22Rv1 (cell line): ENCODE measurements at regions not wholly inside any gene's neighbourhood (a gene's known extent, or its start where the extent isn't known, plus 50 kb on each side); places are given as distances from the start of the nearest gene placed in this dataset.

Experiments
- ZFX ChIP-seq: fragments of 450-650 bp; IDR thresholded peaks from 2 replicates; pipeline ENCODE4 v1.6.1; 2017; ENCODE audit warnings: antibody characterized with exemption, borderline replicate concordance
- TF ChIP-seq, protein P1 (sequence below): fragments of 450-650 bp; IDR thresholded peaks from 2 replicates; pipeline ENCODE4 v1.5.1; 2017; ENCODE audit warnings: mild to moderate bottlenecking

DNA sequence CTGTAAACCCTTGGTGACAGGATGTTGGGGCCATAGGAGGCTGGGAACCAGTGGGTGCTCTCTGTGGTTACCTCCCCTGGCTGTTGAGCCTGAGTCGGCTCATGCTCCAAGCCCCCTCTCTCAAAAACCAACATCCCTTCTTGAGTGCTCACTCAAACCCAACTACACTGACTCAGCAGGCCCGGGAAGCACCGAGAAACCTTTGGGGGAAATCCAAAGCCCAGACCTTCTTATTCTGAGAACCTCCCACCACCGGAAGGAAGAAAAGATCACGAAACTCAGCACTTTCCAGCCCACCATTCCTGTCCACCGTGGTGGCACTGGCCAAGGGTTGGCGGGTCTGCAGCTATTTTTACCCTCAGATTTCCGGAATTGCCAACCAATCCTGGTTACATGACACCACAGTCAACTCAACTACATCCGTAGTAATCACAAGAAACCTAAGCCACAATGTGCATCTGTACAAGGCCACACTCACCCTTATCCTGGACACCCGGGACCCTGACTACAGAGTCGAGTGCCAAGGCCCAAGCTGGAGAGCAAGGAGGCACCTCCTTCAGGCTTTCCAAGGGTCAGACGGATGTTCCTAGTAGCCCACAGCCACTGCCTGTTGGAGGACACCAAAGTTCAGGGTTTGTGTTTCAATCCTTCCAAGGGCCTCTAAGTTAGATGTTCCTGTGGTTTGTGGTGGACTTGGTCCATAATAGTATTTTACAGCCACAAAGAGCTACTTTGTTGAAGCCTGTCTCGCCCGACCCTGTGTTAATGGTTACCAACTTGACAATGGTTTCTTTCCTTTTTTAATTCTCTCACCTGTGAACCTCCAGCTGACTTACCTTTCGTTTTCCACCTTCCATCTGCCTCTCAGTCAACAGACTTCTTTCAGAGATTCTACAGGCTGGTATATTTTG, 317.0 kb downstream of the CDC5L start:
- TF ChIP-seq, protein P1, sequence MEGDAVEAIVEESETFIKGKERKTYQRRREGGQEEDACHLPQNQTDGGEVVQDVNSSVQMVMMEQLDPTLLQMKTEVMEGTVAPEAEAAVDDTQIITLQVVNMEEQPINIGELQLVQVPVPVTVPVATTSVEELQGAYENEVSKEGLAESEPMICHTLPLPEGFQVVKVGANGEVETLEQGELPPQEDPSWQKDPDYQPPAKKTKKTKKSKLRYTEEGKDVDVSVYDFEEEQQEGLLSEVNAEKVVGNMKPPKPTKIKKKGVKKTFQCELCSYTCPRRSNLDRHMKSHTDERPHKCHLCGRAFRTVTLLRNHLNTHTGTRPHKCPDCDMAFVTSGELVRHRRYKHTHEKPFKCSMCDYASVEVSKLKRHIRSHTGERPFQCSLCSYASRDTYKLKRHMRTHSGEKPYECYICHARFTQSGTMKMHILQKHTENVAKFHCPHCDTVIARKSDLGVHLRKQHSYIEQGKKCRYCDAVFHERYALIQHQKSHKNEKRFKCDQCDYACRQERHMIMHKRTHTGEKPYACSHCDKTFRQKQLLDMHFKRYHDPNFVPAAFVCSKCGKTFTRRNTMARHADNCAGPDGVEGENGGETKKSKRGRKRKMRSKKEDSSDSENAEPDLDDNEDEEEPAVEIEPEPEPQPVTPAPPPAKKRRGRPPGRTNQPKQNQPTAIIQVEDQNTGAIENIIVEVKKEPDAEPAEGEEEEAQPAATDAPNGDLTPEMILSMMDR = no peak
- no peak for TF ChIP-seq ZFX
